ENCODE measurements at regions not wholly inside any gene's neighbourhood (a gene's known extent, or its start where the extent isn't known, plus 50 kb on each side); places are given as distances from the start of the nearest gene placed in this dataset.
"Not testable (repeated sequence)": the region's sequence is repeated elsewhere in the genome, so short reads cannot be mapped to it uniquely, and the experiment has no call there.

DNA sequence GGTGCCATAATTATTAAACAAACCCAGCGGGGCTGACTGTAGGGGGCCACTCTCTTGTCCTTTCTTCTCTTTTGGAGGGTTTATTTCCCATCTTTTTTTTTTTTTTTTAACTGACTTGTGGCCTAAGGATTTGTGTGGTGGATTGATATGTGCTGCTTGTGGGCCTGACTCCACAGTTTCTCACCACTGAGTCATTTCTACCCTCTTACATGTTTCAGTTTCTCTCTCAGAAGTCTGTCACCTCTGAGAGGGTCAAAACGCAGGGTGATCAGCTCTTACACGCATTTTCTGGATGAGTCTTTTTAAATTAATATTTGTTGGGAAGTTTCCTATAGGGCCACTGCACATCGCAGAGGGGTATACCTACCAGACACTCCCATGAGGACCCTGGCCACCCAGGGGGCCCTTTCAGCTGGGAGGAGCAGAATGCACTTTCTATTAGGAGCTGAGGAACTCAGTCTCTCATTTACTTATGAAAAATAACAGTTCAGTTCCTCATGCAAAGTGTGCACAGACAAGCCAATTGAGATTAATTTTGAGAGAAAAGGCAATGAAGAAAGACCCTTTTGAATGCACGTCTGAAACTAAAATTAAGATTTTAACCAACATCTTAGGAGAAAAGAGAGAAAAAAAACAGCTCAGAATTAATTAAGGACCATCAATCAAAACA, 407.9 kb downstream of the TECRL start:
- no peak for DNase-seq

DNA sequence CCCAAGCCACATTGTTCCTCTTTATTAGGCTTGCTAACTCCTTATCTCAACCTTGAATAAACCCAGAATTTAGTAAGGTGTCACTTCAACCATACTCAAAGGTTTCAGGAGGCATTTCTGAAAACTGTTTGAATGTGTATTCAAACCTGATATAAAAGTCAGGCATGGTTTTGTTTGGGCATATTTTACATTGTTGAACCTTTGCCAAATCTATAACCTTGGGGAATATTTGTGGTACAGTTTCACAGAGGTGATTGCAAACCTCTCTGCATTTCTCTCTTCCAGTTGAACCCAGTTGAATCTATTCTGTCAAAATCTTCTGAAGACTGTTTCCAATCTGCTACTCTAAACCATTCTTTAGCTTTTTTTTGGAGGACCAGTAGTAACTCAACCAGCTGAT, 409.0 kb downstream of the TECRL start:
- DNase-seq: no peak

DNA sequence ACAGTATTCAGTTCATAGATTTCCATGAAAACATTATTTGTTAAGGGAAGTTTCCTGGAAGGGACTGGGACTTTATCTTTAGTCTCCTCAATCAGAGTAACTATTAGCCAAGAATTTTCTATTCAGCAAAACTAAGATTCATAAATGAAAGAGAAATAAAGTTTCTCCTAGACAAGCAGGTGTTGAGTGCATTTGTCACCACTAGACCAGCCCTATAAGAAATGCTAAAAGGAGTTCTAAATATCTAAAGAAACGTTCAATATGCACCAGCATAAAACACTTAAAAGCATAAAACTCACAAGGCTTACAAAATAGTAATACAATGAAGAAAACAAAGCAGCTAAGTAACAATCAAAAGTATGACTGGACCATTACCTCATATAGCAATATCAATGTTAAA, 423.0 kb downstream of the TECRL start:
- no peak for DNase-seq

DNA sequence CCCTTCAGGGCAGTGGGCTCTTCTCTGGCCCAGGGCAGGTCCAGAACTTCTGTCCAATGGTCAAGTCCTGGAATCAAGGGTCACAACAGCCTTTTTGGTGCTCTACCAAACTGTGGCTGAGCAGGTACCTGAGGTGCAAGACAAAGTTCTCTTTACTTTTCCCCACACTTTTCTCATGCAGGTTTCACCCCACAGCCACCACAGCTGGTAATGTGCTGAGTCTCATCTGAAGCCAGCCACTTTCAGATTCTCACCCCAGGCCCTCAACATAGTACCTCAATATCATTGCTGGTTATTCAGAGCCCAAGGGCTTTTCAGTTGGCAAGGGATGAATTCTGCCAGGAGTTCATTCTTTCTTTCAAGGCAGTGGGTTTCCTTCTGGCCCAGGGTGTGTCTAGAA, 426.0 kb downstream of the TECRL start:
- DNase-seq: no peak

DNA sequence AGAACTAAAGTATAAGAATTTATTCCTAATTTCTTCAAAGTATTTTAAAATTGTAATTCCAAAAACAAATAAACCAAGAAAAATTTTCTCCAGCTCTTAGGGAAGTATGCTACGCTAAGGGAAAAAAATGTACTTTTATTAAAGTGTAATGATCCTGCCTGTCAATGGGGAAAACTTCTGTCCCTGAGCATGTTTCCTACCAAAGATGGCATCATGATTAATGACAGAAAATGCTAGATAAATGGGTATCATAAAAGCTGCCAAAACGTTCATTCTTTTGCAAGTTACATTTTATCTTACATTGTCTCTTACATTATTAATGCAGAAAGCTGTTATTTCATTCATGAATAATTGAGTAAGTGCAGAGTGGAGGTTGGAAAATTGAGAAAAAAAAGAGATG, 443.4 kb downstream of the TECRL start:
- no peak for DNase-seq

DNA sequence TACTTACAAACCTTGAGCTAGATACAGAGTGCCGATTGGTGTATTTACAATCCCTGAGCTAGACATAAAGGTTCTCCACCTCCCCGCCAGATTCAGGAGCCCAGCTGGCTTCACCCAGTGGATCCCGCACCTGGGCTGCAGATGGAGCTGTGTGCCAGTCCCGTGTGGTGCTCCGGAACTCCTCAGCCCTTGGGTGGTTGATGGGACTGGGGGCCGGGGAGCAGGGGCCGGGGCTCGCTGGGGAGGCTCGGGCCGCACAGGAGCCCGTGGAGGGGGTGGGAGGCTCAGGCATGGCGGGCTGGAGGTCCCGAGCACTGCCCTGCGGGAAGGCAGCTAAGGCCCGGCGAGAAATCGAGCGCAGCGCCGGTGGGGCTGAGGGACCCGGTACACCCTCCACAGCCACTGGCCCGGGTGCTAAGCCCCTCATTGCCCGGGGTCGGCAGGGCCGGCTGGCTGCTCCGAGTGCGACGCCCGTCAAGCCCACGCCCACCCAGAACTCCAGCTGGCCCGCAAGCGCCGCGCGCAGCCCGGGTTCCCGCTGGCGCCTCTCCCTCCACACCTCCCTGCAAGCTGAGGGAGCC, 466.5 kb downstream of the TECRL start:
- not testable (repeated sequence) for DNase-seq

DNA sequence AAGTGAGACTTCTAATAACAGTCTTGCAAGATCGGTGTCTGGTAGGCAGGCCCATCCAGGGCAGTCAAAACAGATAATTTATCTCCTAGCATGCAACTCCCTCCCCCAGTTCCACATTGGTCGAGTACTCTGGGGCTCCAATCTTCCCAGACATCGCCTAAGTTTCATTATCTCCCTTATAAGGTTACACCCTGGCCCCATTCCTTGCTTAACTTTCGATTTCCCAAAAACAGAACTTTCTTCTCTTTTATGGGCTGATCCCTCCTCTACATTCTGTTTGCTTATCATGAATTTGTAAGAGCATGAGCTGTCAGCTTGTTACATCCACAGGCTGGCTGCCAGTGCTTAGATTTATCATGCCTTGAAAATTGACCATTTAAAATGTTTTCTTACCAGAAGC, 471.3 kb downstream of the TECRL start:
- DNase-seq: no peak

DNA sequence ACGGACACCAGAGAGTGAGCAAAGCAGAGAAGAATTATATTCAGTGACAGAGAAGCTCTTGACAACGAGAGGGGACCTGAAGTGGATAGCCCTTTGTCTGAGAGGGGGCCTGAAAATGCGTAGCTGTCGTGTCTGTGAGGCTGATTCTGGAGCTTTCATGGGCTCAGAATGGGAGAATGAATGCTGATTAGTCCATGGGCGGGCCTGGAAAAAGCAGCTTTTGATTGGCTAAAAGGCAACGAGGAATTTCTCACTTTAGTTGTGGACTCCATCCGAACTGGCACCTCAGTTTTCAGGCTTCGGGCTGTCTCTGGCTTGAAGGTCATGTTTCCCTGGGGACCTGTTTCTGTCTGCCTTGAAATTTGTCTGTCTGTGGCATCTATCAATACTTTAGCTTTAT, 487.1 kb downstream of the TECRL start:
- no peak for DNase-seq

DNA sequence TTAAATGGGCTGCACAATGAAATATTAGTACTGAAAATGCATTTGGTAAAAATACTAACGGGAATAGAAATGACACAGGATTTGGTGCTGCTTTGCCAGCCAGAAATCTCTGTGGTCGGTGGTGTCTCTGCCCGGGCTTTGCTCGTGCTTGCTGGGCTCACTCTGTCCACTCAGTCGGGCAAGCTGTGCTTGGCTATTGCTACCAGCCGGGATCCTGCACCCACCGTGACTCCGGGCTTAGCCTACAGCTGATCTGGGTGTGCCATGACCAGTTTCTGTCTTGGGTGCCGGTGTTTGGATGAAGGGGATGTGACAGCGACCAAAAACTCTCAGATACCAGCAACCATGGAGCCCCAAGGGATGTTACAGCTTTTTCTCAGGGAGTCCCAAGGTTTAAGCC, 487.7 kb downstream of the TECRL start:
- no peak for DNase-seq

DNA sequence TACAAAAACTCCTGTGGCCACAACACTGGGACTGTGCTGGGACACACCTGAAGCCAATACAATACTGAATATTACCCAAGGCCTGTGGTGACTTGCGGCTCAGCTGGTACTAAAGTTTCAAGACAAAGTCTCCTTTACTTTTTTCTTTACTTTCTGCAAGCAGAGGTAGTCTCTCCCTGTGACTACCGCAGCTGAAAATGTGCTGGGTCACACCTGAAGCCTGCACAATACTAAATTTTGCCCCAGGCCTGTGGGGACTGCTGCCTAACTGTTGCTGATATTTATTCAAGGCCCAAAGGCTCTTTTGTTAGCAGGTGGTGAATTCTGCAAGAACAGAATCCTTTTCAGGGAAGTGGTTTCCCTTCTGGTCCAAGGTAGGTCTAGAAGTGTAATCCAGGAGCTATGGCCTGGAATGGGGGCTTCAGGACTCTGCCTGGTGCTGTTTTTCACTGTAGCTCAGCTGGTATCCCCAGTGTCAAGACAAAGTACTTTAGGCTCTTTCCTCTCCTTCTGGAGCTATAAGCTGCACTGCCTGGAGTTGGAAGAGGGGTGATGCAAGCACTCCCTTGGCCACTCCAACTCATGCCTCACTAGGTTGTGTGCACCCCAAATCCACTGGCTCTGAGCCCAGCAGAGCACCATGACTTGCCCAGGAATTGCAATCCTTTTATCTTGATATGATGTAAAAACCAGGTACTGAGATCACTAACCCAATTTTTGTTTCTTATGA, 489.4 kb downstream of the TECRL start:
- no peak for DNase-seq

DNA sequence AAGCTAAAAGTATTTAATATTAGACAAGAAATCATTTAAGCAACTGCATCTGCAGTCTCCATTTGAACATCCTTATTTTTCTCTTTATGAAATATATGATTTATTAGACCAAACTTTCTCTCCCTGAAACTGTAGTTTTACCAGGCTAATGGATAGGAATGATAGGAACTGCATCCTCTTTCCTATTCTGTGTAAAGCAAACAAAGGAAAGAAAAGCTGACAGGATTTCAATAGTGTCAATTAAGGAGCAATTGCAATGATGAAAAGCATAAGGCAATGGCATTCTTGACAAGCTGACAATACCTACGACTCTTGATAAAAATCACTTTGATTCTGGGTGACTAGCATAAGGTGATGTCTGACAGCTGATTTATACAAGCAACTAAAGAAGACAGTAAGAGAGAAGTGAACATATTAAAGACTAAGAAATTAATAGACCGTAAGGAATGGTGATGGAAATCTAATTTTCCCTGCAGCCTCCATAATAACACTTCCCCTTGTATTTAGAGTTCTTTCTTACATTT, 502.5 kb downstream of the TECRL start:
- DNase-seq: no peak

DNA sequence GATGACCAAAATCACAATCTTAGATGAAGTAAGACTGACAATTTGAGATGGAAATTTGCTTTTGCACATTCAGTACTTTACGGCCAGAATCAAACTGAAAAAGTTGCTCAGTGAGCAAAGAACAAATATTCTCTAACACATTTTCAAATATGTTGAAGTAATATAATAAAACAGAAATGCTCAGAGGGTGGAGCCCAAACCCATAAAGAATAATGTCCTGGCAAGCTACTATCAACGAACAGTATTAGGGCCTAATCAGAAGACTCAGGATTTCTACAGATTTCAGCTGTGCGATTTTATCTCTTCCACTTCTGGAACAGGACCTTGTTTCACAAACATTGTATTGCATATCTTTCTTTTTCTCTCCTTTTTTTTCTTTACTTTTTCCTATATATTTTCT, 505.0 kb downstream of the TECRL start:
- no peak for DNase-seq

DNA sequence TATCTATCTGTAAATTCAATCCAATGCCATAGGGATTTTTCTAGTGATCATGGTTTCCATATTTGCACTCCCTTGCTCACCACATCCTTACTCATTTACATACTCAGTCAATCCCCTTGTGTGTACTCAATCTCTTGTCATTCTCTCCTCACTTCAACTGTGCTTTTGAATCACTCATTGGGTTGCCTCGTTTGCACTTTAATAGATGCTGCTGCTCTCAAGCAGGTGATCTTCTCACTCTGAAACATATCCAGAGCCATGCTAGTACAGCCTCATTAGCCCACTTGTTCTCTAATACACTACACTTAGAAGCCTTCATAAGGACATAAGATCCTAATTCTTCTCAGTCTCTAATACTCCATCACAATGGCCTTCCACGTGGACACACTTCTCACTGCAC, 507.9 kb downstream of the TECRL start:
- DNase-seq: no peak

DNA sequence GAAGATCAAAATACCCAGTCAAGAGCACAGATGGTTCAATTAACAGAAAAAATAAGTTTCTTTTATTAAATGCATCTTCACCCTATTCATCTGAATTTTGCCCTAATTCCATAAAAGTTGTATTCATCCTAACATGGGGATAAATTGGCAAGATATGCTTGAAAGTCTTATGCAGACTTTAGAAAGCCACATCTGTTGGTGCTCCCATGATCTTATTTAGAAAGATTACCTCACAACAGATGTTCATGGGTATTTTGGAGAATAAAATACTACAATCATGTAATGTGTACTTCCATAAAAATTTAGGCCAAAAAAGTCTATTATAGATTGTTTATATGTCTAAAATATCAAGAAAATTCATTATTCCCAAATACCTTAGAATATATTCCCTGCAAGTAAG, 510.3 kb downstream of the TECRL start:
- no peak for DNase-seq

DNA sequence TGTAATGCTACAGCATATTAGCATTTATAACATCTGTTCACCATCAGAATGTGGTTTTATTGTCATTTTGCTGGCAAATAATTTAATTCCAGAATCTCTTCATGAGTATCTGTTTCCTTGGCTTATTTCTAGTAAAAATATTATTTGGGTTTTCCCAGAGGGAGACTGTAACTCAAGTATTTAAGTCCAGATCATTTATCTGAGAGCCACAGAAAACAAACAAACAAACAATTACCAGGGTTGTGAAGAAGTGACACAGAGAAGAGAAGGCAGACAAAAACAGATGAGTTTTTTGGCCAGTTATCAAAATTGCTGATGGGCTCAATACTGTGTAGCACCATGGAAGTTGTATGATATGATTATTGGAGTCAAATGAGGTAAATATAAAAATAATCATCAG, 515.1 kb downstream of the TECRL start:
- no peak for DNase-seq

DNA sequence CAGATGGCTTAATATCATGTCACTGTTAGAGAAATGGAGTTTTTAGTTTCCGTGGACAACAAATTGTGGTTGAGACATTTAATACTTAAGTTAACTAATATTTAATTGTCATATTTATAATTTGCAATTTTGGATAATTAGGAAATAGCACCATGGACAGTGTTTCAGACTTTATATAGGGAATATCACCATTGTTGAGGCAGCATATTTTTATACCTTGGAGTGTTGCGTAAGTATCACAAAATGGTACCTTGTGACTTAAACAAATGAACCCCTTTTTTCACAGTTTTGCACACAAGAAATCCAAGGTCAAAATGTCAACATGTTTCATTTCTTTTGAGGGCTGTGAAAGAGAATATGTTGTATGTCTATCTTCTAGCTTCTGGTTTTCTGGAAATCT, 539.9 kb downstream of the TECRL start:
- DNase-seq: no peak

DNA sequence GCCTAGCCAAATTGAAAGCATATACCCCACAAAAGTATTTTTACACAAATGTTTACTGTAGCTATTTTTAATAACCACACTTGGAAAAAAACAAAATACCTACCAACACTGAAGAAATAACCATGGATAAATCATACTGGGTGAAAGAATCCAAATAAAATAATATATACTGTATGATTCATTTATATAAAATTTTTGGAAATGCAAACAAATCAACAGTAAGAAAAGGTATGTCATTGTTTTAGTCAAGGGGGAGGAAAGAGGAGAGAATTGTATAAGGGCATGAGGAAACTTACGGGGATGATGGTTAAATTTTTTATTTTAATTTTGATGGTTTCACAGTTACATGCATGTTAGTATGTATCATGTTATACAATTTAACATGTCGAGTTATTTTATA, 557.8 kb downstream of the TECRL start:
- DNase-seq: no peak

DNA sequence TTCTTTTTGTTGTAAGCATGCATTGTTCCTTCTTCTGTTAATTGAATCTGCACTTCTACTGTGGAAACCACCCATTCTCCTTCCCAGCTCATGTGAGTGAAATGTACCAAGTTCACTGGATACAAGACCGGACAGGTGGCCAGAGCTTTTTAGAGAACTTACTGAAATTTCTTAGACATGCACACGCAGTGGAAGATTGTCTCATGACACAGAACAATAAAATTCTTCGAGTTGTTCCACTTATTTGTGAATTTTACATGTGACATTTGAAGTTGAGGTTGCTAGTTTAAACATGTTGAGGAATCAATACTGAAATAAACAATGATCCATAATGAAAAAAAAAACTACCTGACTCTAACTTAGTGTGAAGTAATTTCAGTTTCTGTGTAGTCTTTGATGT, 568.0 kb downstream of the TECRL start:
- DNase-seq: no peak

DNA sequence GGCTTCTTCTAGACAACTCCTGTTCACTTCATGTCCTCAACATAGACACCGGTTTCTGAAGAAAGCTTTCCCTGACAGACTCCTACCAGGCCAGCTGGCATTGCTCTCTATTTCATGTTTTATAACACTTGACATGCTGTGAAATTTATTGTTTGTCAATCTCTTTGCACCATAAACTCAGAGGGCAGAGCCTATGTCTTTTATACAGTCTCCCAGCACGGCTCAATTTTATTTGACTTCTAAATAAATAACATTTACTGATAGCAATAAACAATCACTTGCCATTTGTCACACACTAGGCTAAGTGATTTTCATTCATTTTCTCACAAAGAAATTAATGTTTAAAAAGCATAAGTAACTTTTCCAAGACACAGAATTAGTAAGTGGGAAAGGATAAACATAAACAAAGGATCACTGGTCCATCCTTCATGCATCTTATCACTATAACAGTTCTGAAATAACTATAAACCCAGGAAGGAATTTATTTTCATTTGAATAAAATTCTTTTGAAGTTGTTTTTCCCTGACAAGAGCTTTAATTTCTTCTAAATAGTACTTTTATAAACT, 577.6 kb downstream of the TECRL start:
- DNase-seq: no peak

DNA sequence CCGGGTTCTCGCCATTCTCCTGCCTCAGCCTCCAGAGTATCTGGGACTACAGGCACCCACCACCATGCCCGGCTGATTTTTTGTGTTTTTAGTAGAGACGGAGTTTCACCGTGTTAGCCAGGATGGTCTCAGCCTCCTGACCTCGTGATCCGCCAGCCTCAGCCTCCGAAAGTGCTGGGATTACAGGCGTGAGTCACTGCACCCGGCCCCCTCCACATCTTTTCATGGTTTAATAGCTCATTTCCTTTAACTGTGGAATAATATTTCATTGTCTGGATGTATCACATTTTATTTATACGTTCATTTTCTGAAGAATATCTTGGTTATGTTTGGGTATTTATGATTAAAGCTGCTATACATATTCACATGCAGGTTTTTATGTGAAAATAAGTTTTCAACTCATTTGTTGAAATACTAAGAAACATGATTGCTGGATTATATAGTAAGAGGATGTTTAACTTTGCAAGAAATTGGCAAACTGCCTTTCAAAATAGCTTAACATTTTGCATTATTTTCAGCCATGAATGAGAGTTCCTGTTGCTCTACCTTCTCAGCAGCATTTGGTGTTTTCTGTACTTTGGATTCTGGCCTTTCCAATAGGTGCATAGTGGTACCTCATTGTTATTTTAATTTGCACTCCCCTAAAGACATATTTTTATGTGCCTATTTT, 591.9 kb downstream of the TECRL start:
- DNase-seq: no peak

DNA sequence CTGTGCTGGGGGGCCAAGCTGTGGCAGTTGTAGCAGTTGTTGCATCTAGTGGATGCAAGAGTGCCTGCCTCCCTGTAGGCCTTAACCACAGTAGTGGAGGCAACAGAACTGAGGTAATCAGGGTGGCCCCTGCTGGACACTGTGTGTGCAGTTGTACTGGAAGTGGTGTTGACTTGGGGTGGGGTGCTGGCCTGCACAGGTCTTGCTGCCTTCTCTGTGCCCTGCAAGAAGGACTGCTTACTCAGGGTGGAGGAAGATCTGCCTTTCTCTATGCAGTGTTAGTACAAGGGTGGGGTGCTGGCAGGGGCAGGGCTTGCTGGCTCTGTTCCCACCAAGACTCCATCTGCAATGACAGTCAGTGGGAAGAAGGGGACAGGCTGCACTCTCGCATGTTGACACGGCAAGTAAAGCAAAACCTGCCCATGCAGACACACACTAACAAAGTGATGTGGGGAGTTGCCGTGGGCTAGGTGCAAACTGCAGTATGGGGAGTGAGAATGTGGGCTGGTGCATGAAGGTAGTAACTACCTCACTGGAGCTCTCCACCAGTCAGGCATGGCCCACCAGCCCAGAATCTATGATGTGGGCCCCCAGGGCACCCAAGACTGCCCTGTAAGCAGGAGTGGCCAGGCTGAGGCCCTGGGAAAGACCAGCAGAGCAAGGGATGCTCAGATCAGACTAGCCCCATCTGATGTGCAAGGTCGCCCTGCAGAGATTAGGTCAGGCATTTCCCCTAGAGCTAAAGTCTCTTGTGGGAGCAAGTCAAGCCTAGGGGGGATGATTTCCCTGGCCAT, 594.9 kb downstream of the TECRL start:
- no peak for DNase-seq

DNA sequence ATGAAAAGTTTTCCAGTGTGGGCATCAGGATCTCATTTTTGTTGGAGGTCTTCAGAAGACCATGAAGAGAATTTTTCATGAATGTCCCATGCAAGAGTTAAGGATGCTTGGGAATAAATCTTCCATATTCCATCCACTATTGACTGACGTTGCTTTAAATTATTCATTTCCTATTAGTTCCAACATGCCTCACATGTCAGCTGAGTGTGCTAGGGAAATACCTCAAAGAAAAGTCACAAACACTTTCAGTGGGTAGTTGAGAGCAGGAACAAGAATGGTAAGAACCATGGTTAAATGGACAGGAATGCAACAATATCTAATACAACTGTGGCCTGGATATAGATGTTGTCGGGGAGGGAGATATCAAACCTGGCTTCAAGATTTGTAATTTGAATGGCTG, 610.1 kb downstream of the TECRL start:
- no peak for DNase-seq

DNA sequence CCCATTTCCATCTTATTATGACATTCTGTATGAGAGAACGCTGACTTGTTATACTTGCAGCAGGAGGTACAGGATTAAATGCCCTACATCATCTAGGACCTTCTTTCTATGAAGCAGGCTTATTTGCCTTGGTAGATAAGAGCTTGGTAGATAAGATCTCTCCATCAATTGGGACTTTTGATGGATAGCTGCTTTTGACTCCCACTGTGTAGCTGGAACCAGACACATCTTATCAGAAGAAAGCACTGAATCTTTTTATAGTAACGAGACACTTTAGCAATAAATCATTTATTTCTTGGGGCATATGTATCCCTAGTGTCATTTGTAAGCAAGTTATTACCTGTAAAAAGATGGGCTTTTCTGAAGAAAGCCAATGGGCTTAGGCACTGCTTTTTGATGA, 613.9 kb downstream of the TECRL start:
- DNase-seq: no peak
